Esophagus muscularis mucosa (tissue), 4 donors: ENCODE measurements at regions not wholly inside any gene's neighbourhood (a gene's known extent, or its start where the extent isn't known, plus 50 kb on each side); places are given as distances from the start of the nearest gene placed in this dataset.

Experiments used
- DNase-seq: peaks from one replicate; pipeline ENCODE4 v3.0.0-alpha.2; 2017; ENCODE audit errors: extremely low spot score
- H3K27ac ChIP-seq, 4 donors: fragments of 200-600 bp; sonication (generic); replicated peaks in 1 of 4; 1 replicate in 3 of 4; 2 replicates in 1 of 4; pipeline ENCODE4 v1.5.1; 2016 to 2019; ENCODE audit warnings: mild to moderate bottlenecking in 1 of 4
- H3K27me3 ChIP-seq, 4 donors: fragments of 200-600 bp; sonication (generic); one replicate each; pipeline versions ENCODE4 v1.5.1 to v1.6.0; 2016 to 2019
- H3K36me3 ChIP-seq, 4 donors: fragments of 200-600 bp; sonication (generic); one replicate each; pipeline ENCODE4 v1.5.1; 2016 to 2019
- H3K4me1 ChIP-seq, 4 donors: fragments of 200-600 bp; sonication (generic); one replicate each; pipeline ENCODE4 v1.5.1; 2016 to 2019
- H3K4me3 ChIP-seq, 4 donors: fragments of 200-600 bp; sonication (generic); 1 replicate in 2 of 4; 2 replicates in 2 of 4; pipeline ENCODE4 v1.5.1; 2016 to 2019; ENCODE audit warnings: mild to moderate bottlenecking in 4 of 4, moderate library complexity in 1 of 4
- H3K9me3 ChIP-seq, 4 donors: fragments of 200-600 bp; sonication (generic); 1 replicate in 3 of 4; 2 replicates in 1 of 4; pipeline ENCODE4 v1.5.1; 2016 to 2019
- CTCF ChIP-seq, 3 experiments: fragments of 200-600 bp in 2 of 3; fragments of 450-650 bp in 1 of 3; sonication (generic) in 2 of 3; IDR thresholded peaks; one replicate each; pipeline ENCODE4 v1.5.1; 2017 to 2019; ENCODE audit warnings: antibody characterized with exemption in 3 of 3, mild to moderate bottlenecking in 2 of 3, moderate library complexity in 1 of 3
- EP300 ChIP-seq: sonication (generic); formaldehyde crosslinking; IDR thresholded peaks from one replicate; pipeline ENCODE4 v1.6.1; 2017; ENCODE audit warnings: antibody characterized with exemption
- POLR2A ChIP-seq: fragments of 450-650 bp; IDR thresholded peaks from one replicate; pipeline ENCODE4 v1.6.1; 2017; ENCODE audit warnings: antibody characterized with exemption, moderate library complexity, mild to moderate bottlenecking, low read depth
- POLR2AphosphoS5 ChIP-seq, 2 donors: sonication (generic); formaldehyde crosslinking; IDR thresholded peaks; one replicate each; pipeline ENCODE4 v1.6.1; 2017; ENCODE audit warnings: antibody characterized with exemption in 2 of 2
- WGBS: methylation state at CpG from one replicate; pipeline ENCODE4 v1.1.5; 2018; 5-methylcytosine and 5-hydroxymethylcytosine counted together
- intact Hi-C: fragments of 100-400 bp; cut with DNase I; formaldehyde crosslinking; loops from one replicate; pipeline ENCODE4 v1.15.1; 2023

DNA sequence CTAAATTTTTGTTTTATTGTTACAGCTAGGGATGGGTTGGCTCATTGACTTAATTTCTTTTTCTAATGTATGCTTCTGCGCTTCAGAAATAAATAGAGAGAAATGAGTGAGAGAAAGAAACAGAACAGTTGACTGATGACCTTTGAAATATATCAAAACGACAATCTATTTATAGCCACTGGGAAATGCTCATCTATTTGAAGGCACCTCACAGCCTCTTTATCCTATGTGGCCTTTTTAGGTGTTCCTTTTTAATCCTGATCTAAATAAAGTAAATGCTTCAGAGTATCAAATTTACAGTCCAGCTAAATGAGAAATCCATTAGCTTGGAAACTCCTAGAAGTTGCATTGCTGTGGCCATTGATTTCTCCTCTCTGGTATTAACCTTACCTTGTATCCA is 943.5 kb upstream of the CITED2 start:
- 66% methylated on average over 2 of the region's 2 CpGs for WGBS
- peaks cover 0 to 2% (median 0%) of the 10 kb centered on the region in 4 donors for H3K9me3 ChIP-seq
- no peaks in the 10 kb centered on the region for H3K36me3 ChIP-seq
- H3K4me3 ChIP-seq = no peak overlapping the region
- DNase-seq = no peak
- H3K4me1 ChIP-seq = peaks cover 22 to 42% (median 37%) of the 10 kb centered on the region in 4 donors
- no peak for TF ChIP-seq EP300
- no peak for TF ChIP-seq POLR2AphosphoS5 (IDR thresholded peaks at IDR 0.05)
- no peak for TF ChIP-seq CTCF (IDR thresholded peaks at IDR 0.05)
- H3K27ac ChIP-seq = peak overlapping the region in 1 of 4 donors; percentile 55
- intact Hi-C loops = no loop called here
- H3K27me3 ChIP-seq = no peaks in the 10 kb centered on the region

- H3K27ac ChIP-seq = no peak overlapping the region
- intact Hi-C loops = no loop called here
- 98% methylated on average over 4 of the region's 4 CpGs for WGBS
These were observed 942.5 kb upstream of the CITED2 start for GRCh38 chr6:140316966-140317365.

GRCh38 chr6:140314682-140315081 is 940.2 kb upstream of the CITED2 start:
- WGBS = 88% methylated on average over 2 of the region's 2 CpGs
- Histone ChIP-seq H3K4me1 (peaks cover 3 to 17% (median 11%) of the 10 kb centered on the region in 4 donors), H3K27me3 (no peaks in the 10 kb centered on the region), H3K4me3 (no peak overlapping the region), H3K36me3 (no peaks in the 10 kb centered on the region), H3K9me3 (peaks cover 0 to 6% (median 0%) of the 10 kb centered on the region in 4 donors), H3K27ac (no peak overlapping the region)
- no peak for TF ChIP-seq CTCF (IDR thresholded peaks at IDR 0.05)
- TF ChIP-seq EP300 = no peak
- TF ChIP-seq POLR2A = no peak
- TF ChIP-seq POLR2AphosphoS5 (IDR thresholded peaks at IDR 0.05) = no peak
- DNase-seq = no peak
- intact Hi-C loops = no loop called here

More at GRCh38 chr6:140316966-140317365, 942.5 kb upstream of the CITED2 start:
- TF ChIP-seq CTCF (IDR thresholded peaks at IDR 0.05) (no peak), POLR2A (no peak), EP300 (no peak), POLR2AphosphoS5 (IDR thresholded peaks at IDR 0.05) (no peak)
- Histone ChIP-seq H3K9me3 (peaks cover 0 to 6% (median 0%) of the 10 kb centered on the region in 4 donors), H3K4me1 (peaks cover 22 to 39% (median 32%) of the 10 kb centered on the region in 4 donors), H3K4me3 (no peak overlapping the region), H3K27me3 (no peaks in the 10 kb centered on the region), H3K36me3 (no peaks in the 10 kb centered on the region)
- no peak for DNase-seq

GRCh38 chr6:140311146-140311545 is 936.7 kb upstream of the CITED2 start:
- Histone ChIP-seq H3K36me3 (no peaks in the 10 kb centered on the region), H3K4me1 (no peaks in the 10 kb centered on the region), H3K27me3 (no peaks in the 10 kb centered on the region), H3K9me3 (peaks cover 0 to 6% (median 0%) of the 10 kb centered on the region in 4 donors), H3K27ac (no peak overlapping the region), H3K4me3 (no peak overlapping the region)
- no peak for DNase-seq
- intact Hi-C loops = no loop called here
- TF ChIP-seq CTCF (IDR thresholded peaks at IDR 0.05) (no peak), EP300 (no peak), POLR2AphosphoS5 (IDR thresholded peaks at IDR 0.05) (no peak), POLR2A (no peak)

DNA sequence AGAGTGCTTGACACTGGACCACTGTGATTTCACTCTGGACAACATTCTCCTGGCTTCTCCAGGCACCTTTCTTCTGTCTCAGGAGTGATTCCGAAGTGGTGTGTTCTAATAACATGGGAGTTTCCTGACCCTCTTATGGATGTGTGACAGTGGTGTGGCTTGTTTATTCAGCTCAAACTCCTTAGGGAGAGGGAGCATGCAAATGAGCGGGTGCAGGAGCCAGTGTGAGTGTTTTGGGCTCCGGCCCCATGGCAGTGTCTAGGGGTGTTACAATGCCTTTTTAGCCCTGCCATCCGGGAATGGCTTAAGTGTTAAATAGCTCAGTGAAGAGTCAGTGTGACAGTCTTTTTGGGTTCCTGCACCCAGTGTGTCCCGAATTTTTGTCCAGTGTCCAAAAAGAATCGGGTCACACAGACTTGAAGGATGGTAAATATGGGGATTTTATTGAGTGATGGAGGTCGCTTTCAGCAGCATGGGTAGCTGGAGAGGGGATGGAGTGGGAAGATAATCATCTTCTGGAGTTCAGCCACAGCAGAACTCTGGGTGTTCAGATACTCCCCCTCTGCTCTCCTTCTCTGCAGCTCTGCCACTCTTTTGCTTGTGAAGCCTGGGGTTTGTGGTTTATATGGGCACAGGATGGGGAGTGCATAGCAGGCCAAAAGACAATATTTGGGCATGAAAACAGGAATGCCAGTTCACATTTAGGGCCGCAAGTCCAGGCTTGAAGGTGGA is 928.9 kb upstream of the CITED2 start:
- WGBS = 89% methylated on average over 7 of the region's 8 CpGs
- Histone ChIP-seq H3K36me3 (no peaks in the 10 kb centered on the region), H3K4me1 (no peaks in the 10 kb centered on the region), H3K27me3 (no peaks in the 10 kb centered on the region), H3K4me3 (no peak overlapping the region), H3K9me3 (no peaks in the 10 kb centered on the region), H3K27ac (no peak overlapping the region)
- intact Hi-C loops = no loop called here
- no peak for DNase-seq
- no peak for TF ChIP-seq POLR2AphosphoS5 (IDR thresholded peaks at IDR 0.05)
- no peak for TF ChIP-seq CTCF (IDR thresholded peaks at IDR 0.05)
- TF ChIP-seq POLR2A = no peak
- TF ChIP-seq EP300 = no peak
